Lung (tissue), 11 donors: ENCODE measurements at regions not wholly inside any gene's neighbourhood (a gene's known extent, or its start where the extent isn't known, plus 50 kb on each side); places are given as distances from the start of the nearest gene placed in this dataset.

Source experiments
- ATAC-seq: fragments of 200-7000 bp; cut with Tn5 transposase; one replicate; pipeline ENCODE4 v1.9.1; 2020; ENCODE audit warnings: moderate number of reproducible peaks; ENCODE audit not compliant: insufficient read depth, low FRiP score
- DNase-seq, 3 donors: peaks; one replicate each; pipeline ENCODE4 v3.0.0-alpha.2; 2013 to 2017
- H3K27ac ChIP-seq, 2 donors: one replicate each; pipeline ENCODE4 v1.5.1; 2013; ENCODE audit warnings: mild to moderate bottlenecking in 2 of 2, moderate library complexity in 2 of 2, control low read depth in 1 of 2, inconsistent platforms in 1 of 2, low read depth in 1 of 2, low read length in 1 of 2
- H3K27me3 ChIP-seq, 3 donors: one replicate each; pipeline ENCODE4 v1.5.1; 2013; ENCODE audit warnings: low read length in 2 of 3; ENCODE audit not compliant: control insufficient read depth in 3 of 3, insufficient read depth in 3 of 3
- H3K36me3 ChIP-seq, 4 donors: one replicate each; pipeline ENCODE4 v1.5.1; 2013; ENCODE audit warnings: low read length in 4 of 4, mild to moderate bottlenecking in 1 of 4, moderate library complexity in 1 of 4; ENCODE audit not compliant: control insufficient read depth in 4 of 4, insufficient read depth in 4 of 4
- H3K4me1 ChIP-seq, 5 donors: one replicate each; pipeline ENCODE4 v1.5.1; 2013; ENCODE audit warnings: low read length in 5 of 5, mild to moderate bottlenecking in 2 of 5, moderate library complexity in 1 of 5; ENCODE audit not compliant: control insufficient read depth in 5 of 5, insufficient read depth in 5 of 5
- H3K4me3 ChIP-seq: one replicate; pipeline ENCODE4 v1.5.1; 2013; ENCODE audit warnings: mild to moderate bottlenecking, control low read depth, moderate library complexity
- H3K9ac ChIP-seq, 2 donors: one replicate each; pipeline ENCODE4 v1.5.1; 2013; ENCODE audit warnings: low read length in 2 of 2, control low read depth in 1 of 2; ENCODE audit not compliant: insufficient read depth in 1 of 2
- H3K9me3 ChIP-seq, 4 donors: one replicate each; pipeline ENCODE4 v1.5.1; 2013; ENCODE audit warnings: low read length in 3 of 4, mild to moderate bottlenecking in 1 of 4, moderate library complexity in 1 of 4; ENCODE audit not compliant: control insufficient read depth in 4 of 4, insufficient read depth in 3 of 4
- WGBS, 2 donors: extraction: QIAGEN DNeasy Blood & Tissue Kit; methylation state at CpG; one replicate each; pipeline ENCODE4 v1.1.7; 2013; 5-methylcytosine and 5-hydroxymethylcytosine counted together
- TF ChIP-seq, protein P1 (sequence below): IDR thresholded peaks from 2 replicates; pipeline ENCODE4 v1.5.1; 2012; ENCODE audit warnings: mild to moderate bottlenecking; ENCODE audit errors: control extremely low read depth, extremely low read depth
- donor health status: control.
- donor health status: control.
- donor health status: Bipolar disorder and iron deficiency.
- donor health status: healthy.
- donor health status: DM: yes; HTN: yes; CAD: no.

DNA sequence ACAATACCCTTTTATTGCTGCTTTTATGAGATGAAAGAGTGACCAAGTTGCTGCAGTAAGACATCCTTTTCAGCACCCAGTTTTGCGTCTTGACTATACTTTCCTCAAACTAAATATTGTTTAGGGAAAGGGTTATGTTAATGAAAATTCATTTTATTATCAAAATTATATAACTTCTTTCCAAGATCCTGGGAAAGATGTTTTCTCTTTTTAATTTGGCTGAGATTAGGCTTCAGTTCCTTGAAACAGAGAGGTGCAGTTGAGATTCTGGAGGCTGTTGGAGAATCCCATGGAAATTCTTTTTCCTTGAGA, 91.6 kb upstream of the KCNA3 start:
- H3K4me3 ChIP-seq: no peak overlapping the region
- H3K36me3 ChIP-seq: no peaks in the 10 kb centered on the region
- DNase-seq (no peak), ATAC-seq (no peak)
- TF ChIP-seq, protein P1, sequence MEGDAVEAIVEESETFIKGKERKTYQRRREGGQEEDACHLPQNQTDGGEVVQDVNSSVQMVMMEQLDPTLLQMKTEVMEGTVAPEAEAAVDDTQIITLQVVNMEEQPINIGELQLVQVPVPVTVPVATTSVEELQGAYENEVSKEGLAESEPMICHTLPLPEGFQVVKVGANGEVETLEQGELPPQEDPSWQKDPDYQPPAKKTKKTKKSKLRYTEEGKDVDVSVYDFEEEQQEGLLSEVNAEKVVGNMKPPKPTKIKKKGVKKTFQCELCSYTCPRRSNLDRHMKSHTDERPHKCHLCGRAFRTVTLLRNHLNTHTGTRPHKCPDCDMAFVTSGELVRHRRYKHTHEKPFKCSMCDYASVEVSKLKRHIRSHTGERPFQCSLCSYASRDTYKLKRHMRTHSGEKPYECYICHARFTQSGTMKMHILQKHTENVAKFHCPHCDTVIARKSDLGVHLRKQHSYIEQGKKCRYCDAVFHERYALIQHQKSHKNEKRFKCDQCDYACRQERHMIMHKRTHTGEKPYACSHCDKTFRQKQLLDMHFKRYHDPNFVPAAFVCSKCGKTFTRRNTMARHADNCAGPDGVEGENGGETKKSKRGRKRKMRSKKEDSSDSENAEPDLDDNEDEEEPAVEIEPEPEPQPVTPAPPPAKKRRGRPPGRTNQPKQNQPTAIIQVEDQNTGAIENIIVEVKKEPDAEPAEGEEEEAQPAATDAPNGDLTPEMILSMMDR: no peak
- H3K27ac ChIP-seq: no peak overlapping the region
- H3K9ac ChIP-seq: no peak overlapping the region
- WGBS, 2 donors: 9% methylated on average over 1 of the region's 1 CpG
- H3K27me3 ChIP-seq: peaks cover 0 to 18% (median 5%) of the 10 kb centered on the region in 3 donors
- peaks cover 0 to 4% (median 0%) of the 10 kb centered on the region in 5 donors for H3K4me1 ChIP-seq
- H3K9me3 ChIP-seq: no peaks in the 10 kb centered on the region

DNA sequence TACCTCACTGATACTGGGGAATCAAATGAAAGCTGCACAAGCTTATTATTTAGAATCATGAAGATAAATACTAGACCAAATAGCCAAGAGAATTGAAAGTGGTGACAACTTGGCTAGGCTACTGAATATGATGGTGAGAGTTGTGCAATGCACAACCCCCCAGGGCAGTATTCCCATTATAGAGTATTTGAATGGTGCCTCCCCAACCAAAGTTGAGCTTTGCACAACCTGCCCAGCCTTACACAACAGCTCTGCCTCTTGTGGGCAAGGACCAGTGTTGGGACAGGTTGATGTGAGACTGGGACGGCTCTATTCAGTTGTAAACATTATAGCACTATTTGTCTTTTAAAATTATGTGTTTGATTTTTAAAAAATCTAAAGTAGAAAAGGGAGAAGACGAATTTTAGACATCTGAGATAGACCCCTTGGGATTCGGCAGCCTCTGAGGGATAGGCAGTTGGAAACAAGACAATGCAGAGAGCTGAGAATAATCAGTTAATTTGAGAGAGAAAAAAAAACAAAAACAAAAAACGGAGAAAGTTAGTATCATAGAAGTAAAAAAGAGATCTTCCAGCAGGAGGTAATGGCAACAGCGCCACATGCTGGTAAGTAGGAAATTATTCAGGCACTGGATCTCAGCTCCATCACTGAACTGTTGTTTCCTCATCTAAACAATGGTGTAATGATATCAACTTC, 91.0 kb upstream of the KCNA3 start:
- Histone ChIP-seq H3K27me3 (peaks cover 0 to 18% (median 5%) of the 10 kb centered on the region in 3 donors), H3K4me3 (no peak overlapping the region), H3K9ac (no peak overlapping the region), H3K27ac (no peak overlapping the region), H3K36me3 (no peaks in the 10 kb centered on the region), H3K4me1 (peaks cover 0 to 4% (median 0%) of the 10 kb centered on the region in 5 donors), H3K9me3 (no peaks in the 10 kb centered on the region)
- TF ChIP-seq, protein P1: peak; percentile 78
- WGBS, 2 donors: 18 to 23% methylated on average over 5 of the region's 5 CpGs
- ATAC-seq: peak; percentile 84
- peak; percentile 25 to 80 (median 58) for DNase-seq

DNA sequence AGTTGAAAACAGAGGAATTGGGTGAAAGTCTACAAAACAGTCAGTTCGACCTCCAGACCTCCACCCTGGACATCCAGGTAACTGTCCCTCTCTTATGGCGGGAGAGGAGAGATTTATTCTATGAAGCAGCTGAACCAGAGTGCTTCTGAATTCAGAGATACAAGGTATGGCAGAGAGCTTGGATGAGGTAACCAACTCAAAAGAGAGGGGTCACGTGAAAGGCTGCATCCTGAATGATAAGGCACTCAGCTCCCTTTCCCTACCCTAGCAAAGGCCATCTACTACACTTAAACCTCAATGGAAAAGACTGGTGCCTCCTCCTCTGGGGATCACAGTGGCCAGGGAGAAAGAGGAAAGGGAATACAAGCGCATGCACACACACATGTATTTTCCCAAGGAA, 88.4 kb upstream of the KCNA3 start:
- 82% methylated on average over 4 of the region's 4 CpGs for WGBS, 2 donors
- ATAC-seq: no peak
- no peaks in the 10 kb centered on the region for H3K9me3 ChIP-seq
- H3K4me3 ChIP-seq: no peak overlapping the region
- TF ChIP-seq, protein P1: no peak
- H3K4me1 ChIP-seq: peaks cover 0 to 4% (median 0%) of the 10 kb centered on the region in 5 donors
- no peaks in the 10 kb centered on the region for H3K36me3 ChIP-seq
- no peak for DNase-seq
- H3K27me3 ChIP-seq: peaks cover 0 to 17% (median 5%) of the 10 kb centered on the region in 3 donors
- no peak overlapping the region for H3K9ac ChIP-seq
- no peak overlapping the region for H3K27ac ChIP-seq

DNA sequence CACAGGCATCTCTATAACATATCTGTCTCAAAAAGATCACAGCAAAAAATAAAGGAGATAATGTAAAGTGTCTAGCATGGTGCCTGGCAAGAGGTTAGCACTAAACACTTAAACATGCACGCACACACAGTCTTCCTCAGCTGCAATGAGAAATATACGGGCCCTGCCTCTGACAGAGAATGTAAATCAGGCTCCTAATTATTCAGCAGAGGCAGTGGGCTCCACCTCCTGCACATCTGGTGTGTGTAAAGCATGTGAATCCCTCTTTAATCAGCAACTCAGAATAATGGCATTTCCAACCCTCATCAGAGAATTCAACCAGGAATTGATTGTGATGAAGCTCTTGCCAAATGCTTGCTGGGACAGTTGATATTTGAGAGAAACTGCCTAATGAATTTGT, 85.6 kb upstream of the KCNA3 start:
- H3K9ac ChIP-seq: no peak overlapping the region
- 66 to 72% methylated on average over 2 of the region's 2 CpGs for WGBS, 2 donors
- no peaks in the 10 kb centered on the region for H3K9me3 ChIP-seq

More for the DNA sequence above, 85.6 kb upstream of the KCNA3 start:
- Histone ChIP-seq H3K36me3 (no peaks in the 10 kb centered on the region), H3K27ac (no peak overlapping the region), H3K4me3 (no peak overlapping the region), H3K4me1 (no peaks in the 10 kb centered on the region), H3K27me3 (peaks cover 0 to 17% (median 4%) of the 10 kb centered on the region in 3 donors)
- no peak for ATAC-seq
- no peak for DNase-seq
- TF ChIP-seq, protein P1: no peak
